Stomach (tissue), 4 donors: ENCODE measurements at regions not wholly inside any gene's neighbourhood (a gene's known extent, or its start where the extent isn't known, plus 50 kb on each side); places are given as distances from the start of the nearest gene placed in this dataset.

Experiments used
- CTCF ChIP-seq, 7 experiments: fragments of 450-650 bp in 4 of 7; fragments of 200-600 bp in 3 of 7; sonication (generic) in 3 of 7; IDR thresholded peaks; one replicate each; pipeline ENCODE4 v1.5.1; 2016 to 2019; ENCODE audit warnings: antibody characterized with exemption in 7 of 7, control low read depth in 2 of 7, mild to moderate bottlenecking in 1 of 7
- EP300 ChIP-seq: sonication (generic); formaldehyde crosslinking; IDR thresholded peaks from one replicate; pipeline ENCODE4 v1.6.1; 2017; ENCODE audit warnings: antibody characterized with exemption
- POLR2A ChIP-seq, 4 donors: fragments of 450-650 bp; IDR thresholded peaks; one replicate each; pipeline ENCODE4 v1.6.1; 2016; ENCODE audit warnings: antibody characterized with exemption in 4 of 4, control low read depth in 2 of 4, mild to moderate bottlenecking in 1 of 4, moderate library complexity in 1 of 4
- POLR2AphosphoS5 ChIP-seq, 3 donors: sonication (generic); formaldehyde crosslinking; IDR thresholded peaks; one replicate each; pipeline ENCODE4 v1.6.1; 2016; ENCODE audit warnings: antibody characterized with exemption in 3 of 3

GRCh38 chr9:11204521-11204920 lies 591.7 kb upstream of the PTPRD start:
- no peak for TF ChIP-seq POLR2A (IDR thresholded peaks at IDR 0.05)
- TF ChIP-seq CTCF (IDR thresholded peaks at IDR 0.05): no peak
- TF ChIP-seq EP300: no peak
- TF ChIP-seq POLR2AphosphoS5 (IDR thresholded peaks at IDR 0.05): no peak
